DMS 273 (cell line): ENCODE measurements at regions not wholly inside any gene's neighbourhood (a gene's known extent, or its start where the extent isn't known, plus 50 kb on each side); places are given as distances from the start of the nearest gene placed in this dataset.
A peak's percentile ranks its signal among the peaks of the same experiment; 100 is the strongest.
"Not testable (repeated sequence)": the region's sequence is repeated elsewhere in the genome, so short reads cannot be mapped to it uniquely, and the experiment has no call there.

ENCODE experiments used
- DNase-seq: peaks from one replicate; lab custom pipeline; 2025; ENCODE audit not compliant: unreplicated experiment; lab: John Stamatoyannopoulos, UW

DNA sequence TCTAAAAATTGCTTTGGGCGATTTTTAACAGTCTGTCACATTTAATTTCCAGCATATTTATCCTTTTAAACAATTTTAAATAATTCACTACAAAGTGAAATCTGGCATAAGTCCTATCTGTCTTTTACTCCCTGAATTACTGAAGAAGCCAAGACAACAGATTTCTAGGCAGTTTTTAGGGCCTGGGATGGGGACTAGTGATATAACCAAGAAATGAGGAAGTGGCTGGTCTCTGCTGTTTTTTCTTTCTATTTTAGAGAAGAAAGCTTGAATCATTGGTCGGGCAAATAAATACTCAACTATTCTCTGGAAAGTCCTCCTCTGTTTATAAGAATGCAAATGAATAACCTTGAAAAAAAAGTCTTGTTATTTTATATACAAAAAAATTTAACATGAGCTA is 79.7 kb upstream of the SSBP2 start:
- DNase-seq, result no peak

DNA sequence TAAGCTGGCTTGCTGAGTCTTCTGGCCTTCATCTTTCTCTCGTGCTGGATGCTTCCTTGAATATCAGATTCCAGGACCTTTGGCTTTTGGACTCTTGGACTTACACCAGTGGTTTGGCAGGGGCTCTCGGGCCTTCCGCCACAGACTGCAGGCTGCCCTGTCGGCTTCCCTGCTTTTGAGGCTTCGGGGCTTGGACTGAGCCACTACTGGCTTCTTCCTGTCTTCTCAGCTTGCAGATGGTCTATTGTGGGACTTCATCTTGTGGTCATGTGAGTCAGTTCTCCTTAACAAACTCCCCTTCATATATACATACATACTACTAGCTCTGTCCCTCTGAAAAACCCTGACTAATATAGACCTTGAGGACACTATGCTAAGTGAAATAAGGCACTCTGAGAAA is 78.3 kb upstream of the SSBP2 start:
- DNase-seq, result no peak

DNA sequence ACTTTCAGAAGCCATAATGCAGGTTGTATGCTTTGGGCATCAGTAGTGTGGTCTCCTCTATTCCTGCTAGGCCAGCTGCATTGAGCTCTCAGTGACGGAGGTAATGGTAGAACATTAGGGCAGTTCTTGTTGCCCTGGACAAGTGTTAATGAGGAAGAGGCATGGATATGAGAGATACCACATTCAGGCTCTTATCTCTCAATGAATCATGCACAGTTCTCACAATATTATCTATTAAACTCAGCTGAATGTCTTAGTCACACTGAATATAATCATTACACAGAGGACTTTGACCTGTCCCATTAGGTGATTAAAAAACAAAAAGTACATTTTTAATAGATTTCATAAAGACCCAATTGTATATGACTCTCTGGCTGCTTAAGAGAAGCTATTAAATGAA is 76.6 kb upstream of the SSBP2 start:
- no peak for DNase-seq

DNA sequence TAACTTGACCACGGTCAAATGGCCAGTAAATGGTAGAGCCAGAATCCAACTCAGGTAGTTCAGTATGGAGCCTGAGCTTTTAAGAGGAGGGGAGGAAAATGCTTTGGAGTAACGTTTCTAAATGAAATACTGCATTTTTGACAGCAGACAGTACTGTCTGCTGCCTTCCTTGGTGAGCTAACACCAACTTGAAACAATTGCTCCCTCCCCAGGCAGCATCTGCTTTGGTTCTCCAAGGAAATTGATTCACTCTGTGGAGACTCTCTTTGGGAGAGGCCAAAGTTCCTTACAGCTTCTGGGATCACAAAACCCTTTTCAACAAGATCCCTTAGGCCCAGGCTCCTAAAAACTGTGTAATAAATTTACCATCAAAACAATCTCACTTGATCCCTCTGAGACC is 75.2 kb upstream of the SSBP2 start:
- DNase-seq, result peak; percentile 24

DNA sequence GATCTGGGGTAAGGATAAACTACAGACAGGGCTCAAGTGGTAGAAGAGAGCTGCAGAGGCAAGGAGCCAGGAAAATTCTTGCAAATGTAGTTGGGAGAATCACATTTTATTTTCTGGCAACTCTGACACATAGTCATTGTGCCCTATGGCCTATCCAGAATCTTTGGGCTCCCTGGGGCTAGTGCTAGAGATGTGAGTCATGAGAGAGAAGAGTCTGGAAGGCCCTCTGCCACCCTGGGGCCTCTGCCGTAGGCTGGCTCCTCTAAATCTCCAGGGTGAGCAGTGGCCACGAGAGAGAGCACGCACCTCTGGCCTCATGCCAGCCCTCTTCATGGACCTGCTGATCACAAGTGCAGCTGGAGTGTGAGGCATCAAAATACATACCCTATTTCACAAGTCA is 74.3 kb upstream of the SSBP2 start:
- peak; percentile 57 for DNase-seq

DNA sequence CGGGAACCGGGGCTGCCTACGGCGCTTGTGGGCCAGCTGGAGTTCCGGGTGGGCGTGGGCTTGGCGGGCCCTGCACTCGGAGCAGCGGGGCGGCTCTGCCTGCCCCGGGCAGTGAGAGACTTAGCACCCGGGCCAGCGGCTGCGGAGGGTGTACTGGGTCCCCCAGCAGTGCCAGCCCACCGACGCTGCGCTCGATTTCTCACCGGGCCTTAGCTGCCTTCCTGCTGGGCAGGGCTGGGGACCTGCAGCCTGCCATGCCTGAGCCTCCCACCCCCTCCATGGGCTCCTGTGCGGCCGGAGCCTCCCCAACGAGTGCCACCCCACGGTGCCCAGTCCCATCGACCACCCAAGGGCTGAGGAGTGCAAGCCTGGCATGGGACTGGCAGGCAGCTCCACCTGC is 72.8 kb upstream of the SSBP2 start:
- DNase-seq, result not testable (repeated sequence)

DNA sequence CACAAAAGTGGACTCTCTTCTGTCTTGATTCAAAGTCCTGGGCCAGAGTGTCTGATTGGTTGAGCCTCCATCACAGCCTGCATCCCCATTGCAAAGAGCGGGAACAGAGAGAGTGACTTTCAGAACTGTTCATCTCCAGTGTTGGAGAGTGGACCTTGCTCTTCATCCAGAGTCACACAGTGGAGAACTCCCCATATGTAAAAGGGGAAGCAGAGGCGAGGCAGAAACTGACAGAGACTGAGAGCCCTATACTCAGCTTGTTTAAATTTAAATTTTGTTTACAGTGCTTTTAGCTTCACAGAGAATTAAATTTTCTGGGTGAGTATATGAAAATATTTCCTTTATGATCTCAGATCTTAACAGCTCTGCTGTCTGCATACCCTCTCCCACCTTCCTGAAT is 70.0 kb upstream of the SSBP2 start:
- DNase-seq, result no peak

DNA sequence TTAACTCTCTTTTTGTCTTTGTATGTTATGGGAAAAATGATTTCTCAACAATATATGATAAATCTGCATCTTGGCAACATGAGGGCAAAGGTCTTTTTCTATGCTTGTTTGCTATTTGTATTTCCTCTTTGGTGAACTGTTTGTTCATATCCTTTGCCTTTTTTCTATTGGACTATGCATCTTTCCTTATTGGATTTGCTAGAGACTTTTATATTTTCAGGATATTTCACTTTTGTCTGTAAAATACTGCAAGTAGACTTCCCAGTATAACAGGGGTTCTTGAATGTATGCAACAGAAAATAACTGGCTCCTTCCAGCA is 69.4 kb upstream of the SSBP2 start:
- DNase-seq, result no peak

DNA sequence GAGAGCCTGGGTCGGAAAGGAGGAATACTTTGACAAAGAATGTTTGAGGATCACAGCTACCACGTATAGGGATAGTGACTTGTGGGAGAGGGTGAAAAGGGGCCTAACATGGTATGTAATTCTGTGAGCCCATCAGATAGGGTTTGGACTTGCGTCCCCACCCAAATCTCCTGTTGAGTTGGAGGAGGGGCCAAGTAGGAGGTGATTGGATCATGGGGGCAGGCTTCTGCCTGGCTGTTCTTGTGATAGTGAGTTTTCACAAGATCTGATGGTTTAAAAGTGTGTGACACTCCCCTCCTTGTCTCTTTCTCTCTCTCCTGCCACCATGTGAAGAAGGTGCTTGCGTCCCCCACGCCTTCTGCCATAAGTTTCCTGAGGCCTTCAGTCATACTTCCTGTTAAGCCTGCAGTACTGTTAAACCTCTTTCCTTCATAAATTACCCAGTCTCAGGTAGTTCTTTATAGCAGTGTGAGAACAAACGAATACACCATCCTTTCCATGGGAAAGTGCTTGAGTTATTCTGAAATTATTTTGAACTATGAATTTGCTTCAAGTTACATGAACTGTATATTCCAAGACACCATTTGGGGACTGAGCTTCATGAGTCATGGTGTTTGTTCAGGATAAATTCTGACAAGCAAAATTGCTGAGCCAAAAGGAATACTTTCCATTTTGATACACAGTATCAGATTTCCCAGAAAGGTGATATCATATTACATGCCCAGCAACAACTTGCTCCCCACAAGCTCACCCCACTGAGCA is 68.8 kb upstream of the SSBP2 start:
- DNase-seq, result peak; percentile 30

DNA sequence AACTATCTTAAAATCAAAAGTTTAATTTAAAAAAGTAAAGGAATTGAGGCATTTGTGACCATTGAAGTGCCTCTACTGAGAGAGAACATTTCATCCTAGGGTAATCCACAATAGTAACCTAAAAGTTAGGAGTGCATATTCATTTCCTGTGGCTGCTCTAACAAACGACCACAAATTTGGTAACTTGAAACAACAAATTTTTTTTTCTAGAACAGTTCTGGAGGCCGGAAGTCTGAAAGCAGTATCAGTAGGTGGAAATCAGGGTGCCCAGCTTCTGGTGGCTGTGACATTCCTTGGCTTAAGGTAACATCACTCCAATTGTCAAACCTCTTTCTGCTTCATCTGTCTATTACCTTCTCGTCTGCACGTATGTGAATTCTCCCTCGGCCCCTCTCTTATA is 67.1 kb upstream of the SSBP2 start:
- DNase-seq, result no peak

DNA sequence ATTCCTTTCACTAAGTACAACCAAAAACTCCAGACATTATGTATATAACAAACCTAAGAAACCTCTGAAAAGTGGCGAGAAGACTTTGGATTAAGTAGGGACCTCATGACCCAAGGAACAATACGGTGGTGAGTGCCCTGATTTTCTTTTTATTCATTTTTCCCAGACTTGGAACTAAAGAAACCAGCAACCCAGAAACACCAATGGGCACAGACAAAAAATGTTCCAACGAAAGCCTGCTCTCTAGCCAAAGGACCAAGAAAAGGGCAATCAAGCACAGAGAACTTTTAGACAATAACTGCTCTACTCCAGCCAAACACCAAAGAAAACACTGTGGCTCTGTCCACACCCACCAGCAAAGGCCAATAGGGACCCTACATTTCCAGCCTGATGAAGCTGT is 66.2 kb upstream of the SSBP2 start:
- no peak for DNase-seq

DNA sequence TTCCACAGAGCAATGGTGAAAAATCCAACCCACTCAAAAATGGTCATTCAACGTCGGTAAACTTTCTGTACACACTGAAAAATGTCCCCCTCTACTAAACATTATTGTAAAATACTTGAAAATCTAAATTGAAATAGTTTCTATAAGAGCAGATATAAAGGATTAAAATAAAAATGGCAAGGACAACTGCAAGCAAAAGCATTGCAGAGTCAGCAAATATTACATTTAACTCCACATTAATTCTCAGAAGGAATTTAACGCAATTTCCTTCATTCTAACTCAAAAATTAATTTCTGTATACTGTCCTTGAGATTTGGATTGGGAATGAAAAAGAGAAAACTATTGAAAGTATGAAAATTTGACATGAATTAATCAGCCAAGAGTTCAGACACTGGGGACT is 64.4 kb upstream of the SSBP2 start:
- no peak for DNase-seq

DNA sequence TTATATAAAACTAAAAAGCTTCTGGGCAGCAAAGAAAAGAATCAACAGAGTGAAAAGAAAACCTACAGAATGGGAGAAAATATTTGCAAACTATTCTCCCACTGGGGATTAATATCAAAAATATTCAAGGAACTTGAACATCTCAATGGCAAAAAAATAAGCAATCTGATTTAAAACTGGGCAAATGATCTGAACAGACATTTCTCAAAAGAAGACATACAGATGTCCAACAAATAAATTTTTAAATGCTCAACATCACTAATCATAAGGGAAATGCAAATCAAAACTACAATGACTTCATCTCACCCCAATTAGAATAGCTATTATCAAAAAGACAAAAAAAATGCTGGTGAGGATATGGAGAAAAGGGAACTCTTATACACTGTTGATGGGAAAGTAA is 57.2 kb upstream of the SSBP2 start:
- DNase-seq, result no peak

DNA sequence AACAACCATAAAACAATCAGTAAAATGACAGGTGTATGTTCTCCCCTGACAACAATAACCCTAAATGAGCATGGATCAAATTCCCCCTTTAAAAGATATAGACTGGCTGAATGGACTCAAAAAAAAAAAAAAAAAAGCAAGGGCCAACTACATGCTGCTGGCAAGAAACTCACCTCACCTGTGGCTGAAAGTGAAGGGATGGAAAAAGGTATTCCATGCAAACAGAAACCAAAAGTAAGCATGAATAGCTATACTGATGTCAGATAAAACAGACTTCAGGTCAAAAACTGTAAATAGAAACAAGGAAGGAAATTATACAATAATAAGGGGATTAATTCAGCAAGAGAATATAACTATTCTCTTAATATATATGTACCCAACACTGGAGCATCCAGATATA is 54.2 kb upstream of the SSBP2 start:
- DNase-seq, result no peak

DNA sequence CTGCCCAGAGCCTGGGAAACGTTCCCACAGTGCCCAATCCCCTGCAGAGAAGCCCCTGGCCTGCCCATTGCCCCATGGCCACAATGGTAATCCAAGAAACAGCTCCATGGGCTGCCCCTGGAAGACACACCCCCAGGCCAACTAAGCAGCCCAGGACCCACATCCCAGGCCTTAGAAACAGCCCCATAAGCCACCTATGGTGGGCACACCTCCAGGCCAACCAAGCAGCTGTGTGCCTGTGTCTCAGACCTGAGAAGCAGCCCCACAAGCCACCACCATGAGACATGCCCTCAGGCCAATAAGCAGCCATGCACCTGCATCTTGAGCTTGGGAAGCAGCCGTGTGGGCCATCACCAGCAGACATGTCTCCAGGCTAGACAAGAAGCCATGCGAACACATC is 52.9 kb upstream of the SSBP2 start:
- DNase-seq, result no peak

DNA sequence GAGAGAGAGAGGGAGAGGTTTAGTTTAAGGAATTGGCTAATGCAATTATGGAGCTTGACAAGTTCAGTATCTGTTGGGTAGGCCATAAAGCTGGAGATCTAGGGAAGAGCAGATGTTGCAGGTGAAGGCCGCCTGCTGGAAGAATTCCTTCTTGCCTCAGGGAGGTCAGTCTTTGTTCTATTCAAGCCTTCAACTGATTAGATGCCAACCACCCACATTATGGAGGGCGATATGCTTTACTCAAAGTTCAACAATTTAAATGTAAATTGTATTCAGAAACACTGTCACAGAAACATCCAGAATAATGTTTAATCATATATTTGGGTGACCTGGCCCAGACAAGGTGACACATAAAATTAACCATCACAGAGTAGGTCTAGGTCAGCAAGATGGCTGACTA is 51.7 kb upstream of the SSBP2 start:
- no peak for DNase-seq

DNA sequence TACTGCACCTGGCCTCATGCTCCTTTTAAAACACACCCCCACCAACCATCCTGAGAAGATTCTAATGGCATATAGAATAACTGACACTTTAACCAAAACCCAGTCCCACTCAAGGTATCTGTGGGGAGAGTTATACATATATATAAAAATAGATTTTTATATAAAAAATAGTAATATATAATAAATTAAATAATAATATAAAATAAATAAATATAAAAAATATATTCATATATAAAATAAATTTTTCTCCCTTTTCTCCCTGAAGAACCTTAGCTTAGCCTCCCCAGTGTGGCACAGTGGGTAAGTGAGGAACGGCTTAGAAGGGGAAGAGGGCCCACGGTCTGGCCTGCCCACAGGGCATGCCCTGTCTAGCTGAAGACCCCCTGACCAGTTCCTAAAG is 51.1 kb upstream of the SSBP2 start:
- DNase-seq, result no peak

DNA sequence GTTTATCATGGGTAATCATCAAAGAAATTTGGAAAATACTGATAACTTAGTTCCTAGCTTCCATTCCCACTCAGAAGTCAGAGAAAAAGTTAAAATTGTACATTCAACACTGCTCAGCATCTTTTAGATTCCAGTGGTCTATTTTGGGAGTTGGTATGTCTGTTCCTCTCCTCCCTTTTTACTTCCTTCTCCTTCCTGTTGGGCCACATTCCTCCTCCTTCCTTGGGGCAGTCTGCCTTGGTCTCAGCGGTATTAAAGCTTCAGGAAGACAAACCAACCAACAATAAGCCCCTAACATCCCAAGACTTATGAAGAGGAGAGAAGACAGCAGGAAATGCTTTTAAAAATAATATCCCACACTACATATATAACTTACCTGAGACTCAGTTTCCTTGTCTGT is 49.9 kb upstream of the SSBP2 start:
- DNase-seq, result no peak
